Stimulated activated CD8-positive, alpha-beta memory T cell treated with anti-CD3 and anti-CD28 coated beads, Interleukin-7, amount 100 ng/mL, for 4 hours (primary cell): ENCODE measurements at regions not wholly inside any gene's neighbourhood (a gene's known extent, or its start where the extent isn't known, plus 50 kb on each side); places are given as distances from the start of the nearest gene placed in this dataset.

Experiments
- DNase-seq, 2 donors: peaks; one replicate each; pipeline ENCODE4 v3.0.0-alpha.2; 2020; ENCODE audit warnings: low read depth in 2 of 2

GRCh38 chr2:153196378-153197058 is 282.0 kb downstream of the RPRM start:
- no peak for DNase-seq

GRCh38 chr2:153195342-153195741 is 283.2 kb downstream of the RPRM start:
- no peak for DNase-seq

- no peak for DNase-seq
These were observed 289.3 kb downstream of the RPRM start for GRCh38 chr2:153189091-153189888.

GRCh38 chr2:153179808-153180207 is 298.8 kb downstream of the RPRM start:
- no peak for DNase-seq

- no peak for DNase-seq
These were observed 309.0 kb downstream of the RPRM start for GRCh38 chr2:153169609-153170008.

GRCh38 chr2:153165021-153165420 is 313.5 kb downstream of the RPRM start:
- no peak for DNase-seq

- no peak for DNase-seq
These were observed 315.5 kb downstream of the RPRM start for GRCh38 chr2:153163055-153163454.

- no peak for DNase-seq
These were observed 321.8 kb downstream of the RPRM start for GRCh38 chr2:153156743-153157142.

- DNase-seq, result no peak
These were observed 326.5 kb downstream of the RPRM start for GRCh38 chr2:153152036-153152435.

- DNase-seq, result no peak
These were observed 333.0 kb downstream of the RPRM start for GRCh38 chr2:153145470-153145978.

- DNase-seq, result no peak
These were observed 335.0 kb downstream of the RPRM start for GRCh38 chr2:153143540-153143939.

- DNase-seq, result no peak
These were observed 338.1 kb downstream of the RPRM start for GRCh38 chr2:153140498-153140897.

GRCh38 chr2:153138651-153139375 is 339.7 kb downstream of the RPRM start:
- no peak for DNase-seq

- no peak for DNase-seq
These were observed 342.3 kb downstream of the RPRM start for GRCh38 chr2:153136216-153136615.

- DNase-seq, result no peak
These were observed 343.8 kb downstream of the RPRM start for GRCh38 chr2:153134725-153135124.

GRCh38 chr2:153133716-153134115 is 344.8 kb downstream of the RPRM start:
- no peak for DNase-seq

GRCh38 chr2:153132418-153132817 is 346.1 kb downstream of the RPRM start:
- DNase-seq, result no peak

GRCh38 chr2:153115141-153115540 is 363.4 kb downstream of the RPRM start:
- DNase-seq, result no peak

- no peak for DNase-seq
These were observed 368.1 kb downstream of the RPRM start for GRCh38 chr2:153110486-153110885.

- no peak for DNase-seq
These were observed 368.8 kb downstream of the RPRM start for GRCh38 chr2:153109793-153110192.

GRCh38 chr2:153106802-153107477 is 371.6 kb downstream of the RPRM start:
- no peak for DNase-seq
